HUES6 (cell line): ENCODE measurements at regions not wholly inside any gene's neighbourhood (a gene's known extent, or its start where the extent isn't known, plus 50 kb on each side); places are given as distances from the start of the nearest gene placed in this dataset.
A peak's percentile ranks its signal among the peaks of the same experiment; 100 is the strongest.
"Not testable (repeated sequence)": the region's sequence is repeated elsewhere in the genome, so short reads cannot be mapped to it uniquely, and the experiment has no call there.

ENCODE experiments used
- H3K27ac ChIP-seq: 2 replicates; pipeline ENCODE4 v1.7.0; 2013; ENCODE audit warnings: low read depth, mild to moderate bottlenecking, low read length, inconsistent platforms
- H3K27me3 ChIP-seq: 2 replicates; pipeline ENCODE4 v1.6.1; 2013; ENCODE audit warnings: low read length; ENCODE audit not compliant: control insufficient read depth, insufficient read depth
- H3K36me3 ChIP-seq: 2 replicates; pipeline ENCODE4 v1.6.1; 2013; ENCODE audit warnings: low read length; ENCODE audit not compliant: control insufficient read depth, insufficient read depth
- H3K4me1 ChIP-seq: 2 replicates; pipeline ENCODE4 v1.6.1; 2013; ENCODE audit warnings: low read length; ENCODE audit not compliant: control insufficient read depth, insufficient read depth
- H3K4me3 ChIP-seq: 2 replicates; pipeline ENCODE4 v1.5.1; 2013; ENCODE audit warnings: low read depth, low read length
- H3K9ac ChIP-seq: one replicate; pipeline ENCODE4 v1.6.1; 2013; ENCODE audit warnings: mild to moderate bottlenecking, low read length
- H3K9me3 ChIP-seq: 2 replicates; pipeline ENCODE4 v1.6.1; 2013; ENCODE audit warnings: low read depth, low read length; ENCODE audit not compliant: control insufficient read depth, insufficient read depth

DNA sequence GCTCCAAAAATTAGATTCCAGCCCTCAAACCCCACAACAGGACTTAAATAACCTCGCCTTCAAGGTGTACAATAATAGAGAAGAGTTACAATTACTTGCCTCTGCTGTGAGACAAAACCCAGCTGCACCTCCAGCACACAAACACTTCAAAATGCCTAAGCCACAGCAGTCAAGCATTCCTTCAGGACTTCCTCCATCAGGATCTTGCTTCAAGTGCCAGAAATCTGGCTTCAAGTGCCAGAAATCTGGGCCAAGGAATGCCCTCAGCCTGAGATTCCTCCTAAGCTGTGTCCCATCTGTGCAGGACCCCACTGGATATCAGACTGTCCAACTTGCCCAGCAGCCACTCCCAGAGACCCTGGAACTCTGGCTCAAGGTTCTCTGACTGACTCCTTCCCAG lies 1088.3 kb downstream of the SORCS3 start:
- no peak overlapping the region for H3K9ac ChIP-seq
- H3K9me3 ChIP-seq = peaks cover 28% of the 10 kb centered on the region
- H3K4me3 ChIP-seq = no peak overlapping the region
- no peaks in the 10 kb centered on the region; the same call in 1 of the 2 replicates for H3K36me3 ChIP-seq
- H3K4me1 ChIP-seq = peaks cover 16% of the 10 kb centered on the region
- H3K27me3 ChIP-seq = no peaks in the 10 kb centered on the region
- H3K27ac ChIP-seq = no peak overlapping the region

DNA sequence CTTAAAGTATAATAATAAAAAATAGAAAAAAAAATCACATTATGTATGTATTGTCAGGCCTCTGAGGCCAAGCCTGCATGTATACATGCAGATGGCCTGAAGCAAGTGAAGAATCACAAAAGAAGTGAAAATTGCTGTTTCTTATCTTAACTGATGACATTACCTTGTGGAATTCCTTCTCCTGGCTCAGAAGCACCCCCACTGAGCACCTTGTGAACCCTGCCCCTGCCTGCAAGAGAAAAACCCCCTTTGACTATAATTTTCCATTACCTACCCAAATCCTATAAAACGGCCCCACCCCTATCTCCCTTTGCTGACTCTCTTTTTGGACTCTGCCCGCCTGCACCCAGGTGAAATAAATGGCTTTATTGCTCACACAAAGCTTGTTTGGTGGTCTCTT lies 1086.5 kb downstream of the SORCS3 start:
- Histone ChIP-seq H3K9me3 (peaks cover 21% of the 10 kb centered on the region; the same call in 1 of the 2 replicates), H3K4me1 (peaks cover 16% of the 10 kb centered on the region), H3K4me3 (peak overlapping the region; percentile 4; the same call in 1 of the 2 replicates)
- not testable (repeated sequence) for H3K27me3 ChIP-seq, H3K27ac ChIP-seq, H3K9ac ChIP-seq, H3K36me3 ChIP-seq

DNA sequence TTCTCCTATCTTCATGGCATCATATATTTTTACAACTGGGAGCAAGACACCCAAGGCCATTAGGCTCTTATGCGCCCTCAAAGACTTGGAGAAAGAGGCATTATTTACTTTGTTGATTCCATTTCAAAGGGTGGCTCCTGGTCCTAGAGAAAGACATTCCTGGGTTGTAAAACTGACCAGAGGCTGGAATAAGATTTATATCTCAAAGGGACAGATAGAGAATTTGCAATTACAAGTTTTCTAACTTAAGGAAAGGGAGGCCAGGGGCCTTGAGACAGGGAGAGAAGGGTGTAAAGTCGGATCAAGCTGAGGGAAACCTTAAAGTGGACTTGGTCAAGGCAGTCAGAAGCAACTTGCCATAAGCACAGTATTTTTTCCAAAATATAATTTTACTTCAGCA lies 1086.0 kb downstream of the SORCS3 start:
- Histone ChIP-seq H3K27me3 (no peaks in the 10 kb centered on the region), H3K4me3 (peak overlapping the region; percentile 4; the same call in 1 of the 2 replicates), H3K27ac (peak overlapping the region; percentile 87), H3K4me1 (peaks cover 16% of the 10 kb centered on the region), H3K36me3 (no peaks in the 10 kb centered on the region; the same call in 1 of the 2 replicates), H3K9ac (peak overlapping the region; percentile 39), H3K9me3 (peaks cover 17% of the 10 kb centered on the region; the same call in 1 of the 2 replicates)

DNA sequence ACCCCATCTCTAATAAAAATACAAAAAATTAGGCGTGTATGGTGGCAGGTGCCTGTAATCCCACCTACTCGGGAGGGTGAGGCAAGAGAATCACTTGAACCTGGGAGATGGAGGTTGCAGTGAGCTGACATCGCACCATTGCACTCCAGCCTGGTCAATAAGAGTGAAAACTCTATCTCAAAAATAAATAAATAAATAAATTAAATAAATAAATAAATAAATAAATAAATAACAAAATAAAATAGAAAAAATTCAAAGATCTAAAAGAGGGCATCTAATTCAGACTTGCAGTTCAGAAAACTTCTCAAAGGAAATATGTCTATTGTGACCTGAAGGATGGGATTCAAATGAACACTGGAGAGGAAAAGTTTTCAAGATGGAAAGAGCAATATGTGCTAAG lies 1085.1 kb downstream of the SORCS3 start:
- Histone ChIP-seq H3K27me3 (no peaks in the 10 kb centered on the region), H3K4me3 (no peak overlapping the region), H3K36me3 (no peaks in the 10 kb centered on the region; the same call in 1 of the 2 replicates), H3K27ac (no peak overlapping the region), H3K4me1 (peaks cover 16% of the 10 kb centered on the region), H3K9me3 (peaks cover 16% of the 10 kb centered on the region; the same call in 1 of the 2 replicates), H3K9ac (no peak overlapping the region)

DNA sequence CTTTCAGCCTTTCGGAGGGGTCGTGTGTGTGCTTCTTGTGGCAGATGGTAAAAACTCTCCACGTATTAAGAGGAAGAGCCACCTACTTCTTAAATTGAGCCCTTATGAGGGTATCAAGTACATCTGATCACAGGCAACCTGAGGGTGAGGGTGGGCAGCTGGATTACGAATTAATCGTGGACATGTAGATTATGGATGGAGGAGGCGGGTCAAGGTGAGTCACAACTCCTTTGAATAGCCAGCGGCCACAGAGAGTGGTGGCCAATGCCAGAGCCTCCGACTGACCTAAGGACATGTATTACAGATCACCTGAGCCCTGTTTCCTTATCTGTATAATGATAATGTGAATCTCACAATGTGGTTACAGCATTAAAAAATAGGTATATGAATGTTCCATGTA lies 1083.9 kb downstream of the SORCS3 start:
- H3K9me3 ChIP-seq = peaks cover 13% of the 10 kb centered on the region; the same call in 1 of the 2 replicates
- peaks cover 16% of the 10 kb centered on the region for H3K4me1 ChIP-seq
- no peaks in the 10 kb centered on the region for H3K27me3 ChIP-seq
- H3K36me3 ChIP-seq = no peaks in the 10 kb centered on the region
- no peak overlapping the region for H3K9ac ChIP-seq
- H3K27ac ChIP-seq = no peak overlapping the region
- no peak overlapping the region for H3K4me3 ChIP-seq

DNA sequence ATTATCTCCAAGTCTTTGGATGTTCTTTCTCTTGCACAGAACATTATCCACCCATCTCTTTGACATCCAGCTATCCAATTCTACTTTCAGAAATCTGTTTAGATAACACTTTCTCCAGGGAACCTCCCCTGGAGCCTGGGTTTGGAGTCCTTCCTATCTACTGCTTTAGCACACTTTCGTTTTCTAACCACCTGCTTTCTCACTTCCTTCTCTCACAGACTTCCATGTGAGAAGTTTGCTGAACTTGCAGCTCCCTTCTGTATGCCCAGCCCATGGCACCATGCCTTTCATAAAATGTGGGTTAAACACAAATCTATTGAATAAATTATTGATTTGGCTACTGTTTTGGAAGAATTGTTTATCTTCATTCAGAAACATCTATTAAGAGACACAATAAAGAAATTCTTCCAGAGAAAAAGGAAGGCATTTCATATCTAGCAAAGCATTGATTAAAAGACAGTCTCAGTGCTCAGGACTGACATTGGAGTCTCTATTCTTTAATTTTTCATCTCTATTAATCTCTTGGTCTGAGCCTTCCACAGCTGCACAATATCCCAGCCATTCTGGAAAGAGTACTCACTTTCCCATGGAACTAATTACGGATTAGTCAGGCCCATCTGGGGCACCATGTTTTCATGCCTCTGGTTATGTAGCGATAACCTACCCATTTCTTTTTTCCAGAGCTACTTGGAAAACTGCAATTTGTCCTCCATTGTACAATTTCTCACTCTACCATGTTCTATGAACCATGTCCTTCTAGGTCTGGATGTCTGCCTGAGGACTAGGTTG lies 1077.3 kb downstream of the SORCS3 start:
- Histone ChIP-seq H3K9me3 (no peaks in the 10 kb centered on the region), H3K27ac (no peak overlapping the region), H3K4me1 (no peaks in the 10 kb centered on the region), H3K4me3 (no peak overlapping the region), H3K36me3 (no peaks in the 10 kb centered on the region), H3K9ac (no peak overlapping the region), H3K27me3 (no peaks in the 10 kb centered on the region)

DNA sequence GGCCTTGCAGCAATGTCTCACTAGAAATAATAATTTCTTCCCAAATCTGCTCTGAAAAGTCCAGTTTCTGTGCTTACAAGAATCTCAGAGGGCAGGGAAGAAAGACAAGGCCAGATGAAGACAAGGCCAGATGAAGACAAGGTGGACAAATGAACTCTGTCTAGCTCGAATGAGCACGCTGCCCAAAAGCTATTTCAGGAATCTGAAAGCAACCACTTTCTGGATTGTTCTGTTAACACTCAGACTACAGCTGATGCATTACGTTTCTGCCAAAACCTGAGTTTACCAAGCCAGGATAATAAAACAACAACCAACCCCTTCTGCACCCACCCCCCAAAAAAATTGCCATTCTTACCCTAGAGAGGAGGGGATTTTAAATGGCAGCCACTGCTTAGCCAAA lies 1073.6 kb downstream of the SORCS3 start:
- no peaks in the 10 kb centered on the region for H3K27me3 ChIP-seq
- H3K4me3 ChIP-seq = no peak overlapping the region
- no peaks in the 10 kb centered on the region for H3K9me3 ChIP-seq
- H3K36me3 ChIP-seq = no peaks in the 10 kb centered on the region
- H3K27ac ChIP-seq = no peak overlapping the region
- no peak overlapping the region for H3K9ac ChIP-seq
- no peaks in the 10 kb centered on the region for H3K4me1 ChIP-seq

DNA sequence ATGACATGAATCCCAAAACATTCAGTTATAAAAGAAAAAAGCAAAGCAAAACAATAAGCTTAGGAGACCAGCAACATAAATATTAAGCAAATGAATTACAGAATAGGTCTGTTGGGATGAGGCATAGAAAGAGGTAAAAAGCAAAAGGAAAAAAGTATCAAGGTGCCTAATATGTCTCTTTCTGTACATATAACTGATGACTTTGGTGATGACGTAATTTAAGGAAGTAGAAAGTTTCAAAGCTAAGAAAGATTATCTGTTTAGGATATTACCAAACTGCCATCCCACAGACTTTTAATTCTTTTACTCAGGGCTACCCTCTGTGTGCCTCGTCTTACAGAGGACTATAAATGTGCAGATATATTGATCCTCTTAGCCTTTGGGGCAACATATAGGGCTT lies 1066.5 kb downstream of the SORCS3 start:
- peaks cover 6% of the 10 kb centered on the region; the same call in 1 of the 2 replicates for H3K27me3 ChIP-seq

DNA sequence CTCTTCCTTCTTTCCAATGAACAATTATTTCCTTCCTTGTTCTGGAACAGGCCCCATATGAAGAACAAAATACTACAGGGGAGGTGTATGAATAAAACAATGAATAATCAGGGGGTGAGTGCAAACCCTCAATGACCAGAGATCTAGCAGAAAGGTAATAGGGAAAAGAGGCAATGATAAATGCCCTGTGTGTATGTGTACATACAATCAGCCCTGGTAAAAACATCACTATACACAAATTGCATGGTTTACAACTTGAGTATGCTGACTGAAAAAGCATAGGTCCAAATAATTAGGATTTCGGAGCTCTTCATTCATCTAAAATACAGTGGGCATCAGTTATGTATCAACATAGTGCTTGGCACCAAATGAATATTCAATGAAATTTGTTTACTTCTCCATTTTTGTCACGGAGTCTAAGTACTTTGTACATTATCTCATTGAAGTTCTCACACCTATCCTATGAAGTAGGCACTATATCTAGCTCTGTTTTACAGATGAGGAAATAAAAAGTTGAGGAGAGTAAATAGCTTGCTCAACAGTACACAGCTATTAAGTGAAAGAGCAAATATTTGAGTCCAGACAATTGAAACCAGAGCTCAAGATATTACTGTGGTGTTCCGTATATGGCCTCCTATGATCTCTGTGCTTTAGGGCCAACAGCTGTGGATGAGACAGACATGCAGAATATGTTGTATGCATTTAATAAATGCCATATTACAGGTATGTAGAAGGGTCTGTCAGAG lies 1065.4 kb downstream of the SORCS3 start:
- Histone ChIP-seq H3K4me3 (no peak overlapping the region), H3K36me3 (no peaks in the 10 kb centered on the region), H3K9ac (no peak overlapping the region)

More for the DNA sequence above, 1066.5 kb downstream of the SORCS3 start:
- Histone ChIP-seq H3K36me3 (no peaks in the 10 kb centered on the region), H3K4me3 (no peak overlapping the region), H3K9ac (no peak overlapping the region), H3K9me3 (peaks cover 8% of the 10 kb centered on the region; the same call in 1 of the 2 replicates), H3K27ac (no peak overlapping the region), H3K4me1 (peaks cover 6% of the 10 kb centered on the region; the same call in 1 of the 2 replicates)

DNA sequence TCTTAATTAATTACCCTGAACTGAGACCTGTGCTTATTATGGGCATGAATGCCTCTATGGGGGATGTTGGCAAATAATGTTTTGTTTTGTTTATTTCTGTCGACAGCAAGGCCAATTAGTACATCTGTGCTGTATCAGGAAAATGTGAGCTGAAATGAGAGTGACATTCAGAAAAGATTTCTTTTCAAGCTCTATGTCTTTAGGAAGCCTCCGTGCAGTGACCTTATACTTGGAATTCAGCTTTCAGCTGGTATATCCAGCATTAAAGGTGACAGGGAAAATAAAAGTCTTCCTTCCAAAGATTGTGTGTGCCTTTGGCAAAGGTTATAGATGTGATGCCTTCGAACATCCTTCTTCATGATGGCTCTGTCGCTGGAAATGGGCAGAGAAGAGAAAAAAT lies 1061.1 kb downstream of the SORCS3 start:
- no peaks in the 10 kb centered on the region for H3K36me3 ChIP-seq
- peaks cover 35% of the 10 kb centered on the region for H3K27me3 ChIP-seq
- H3K4me1 ChIP-seq = peaks cover 22% of the 10 kb centered on the region
- H3K9ac ChIP-seq = no peak overlapping the region
- H3K27ac ChIP-seq = no peak overlapping the region
- H3K4me3 ChIP-seq = no peak overlapping the region
- H3K9me3 ChIP-seq = no peaks in the 10 kb centered on the region

More for the DNA sequence above, 1065.4 kb downstream of the SORCS3 start:
- Histone ChIP-seq H3K27me3 (peaks cover 10% of the 10 kb centered on the region), H3K4me1 (peaks cover 6% of the 10 kb centered on the region; the same call in 1 of the 2 replicates), H3K27ac (no peak overlapping the region), H3K9me3 (peaks cover 8% of the 10 kb centered on the region; the same call in 1 of the 2 replicates)

DNA sequence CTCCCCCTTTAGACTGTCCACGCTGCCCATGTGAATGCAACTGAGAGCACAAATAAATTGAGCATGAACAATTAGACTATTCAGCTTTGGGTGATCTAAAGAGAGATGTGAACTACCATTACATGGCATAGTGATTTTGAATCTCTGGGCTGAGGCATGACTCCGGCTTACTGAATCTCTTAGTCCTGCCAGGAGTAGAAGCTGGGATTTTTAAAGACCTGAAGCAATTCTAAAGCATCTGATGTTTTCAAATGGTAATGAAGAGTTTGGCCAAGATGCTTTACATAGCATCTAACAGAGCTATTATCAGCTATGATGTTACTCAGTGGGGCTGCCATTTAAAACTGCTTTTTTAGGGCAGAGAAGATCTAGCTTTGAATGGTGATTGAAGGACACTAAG lies 1059.1 kb downstream of the SORCS3 start:
- H3K4me3 ChIP-seq = no peak overlapping the region
- peaks cover 18% of the 10 kb centered on the region for H3K4me1 ChIP-seq
- H3K9me3 ChIP-seq = no peaks in the 10 kb centered on the region
- H3K9ac ChIP-seq = no peak overlapping the region
- peaks cover 35% of the 10 kb centered on the region for H3K27me3 ChIP-seq
- H3K36me3 ChIP-seq = no peaks in the 10 kb centered on the region
- H3K27ac ChIP-seq = no peak overlapping the region
